ENCODE measurements at regions not wholly inside any gene's neighbourhood (a gene's known extent, or its start where the extent isn't known, plus 50 kb on each side); places are given as distances from the start of the nearest gene placed in this dataset.

DNA sequence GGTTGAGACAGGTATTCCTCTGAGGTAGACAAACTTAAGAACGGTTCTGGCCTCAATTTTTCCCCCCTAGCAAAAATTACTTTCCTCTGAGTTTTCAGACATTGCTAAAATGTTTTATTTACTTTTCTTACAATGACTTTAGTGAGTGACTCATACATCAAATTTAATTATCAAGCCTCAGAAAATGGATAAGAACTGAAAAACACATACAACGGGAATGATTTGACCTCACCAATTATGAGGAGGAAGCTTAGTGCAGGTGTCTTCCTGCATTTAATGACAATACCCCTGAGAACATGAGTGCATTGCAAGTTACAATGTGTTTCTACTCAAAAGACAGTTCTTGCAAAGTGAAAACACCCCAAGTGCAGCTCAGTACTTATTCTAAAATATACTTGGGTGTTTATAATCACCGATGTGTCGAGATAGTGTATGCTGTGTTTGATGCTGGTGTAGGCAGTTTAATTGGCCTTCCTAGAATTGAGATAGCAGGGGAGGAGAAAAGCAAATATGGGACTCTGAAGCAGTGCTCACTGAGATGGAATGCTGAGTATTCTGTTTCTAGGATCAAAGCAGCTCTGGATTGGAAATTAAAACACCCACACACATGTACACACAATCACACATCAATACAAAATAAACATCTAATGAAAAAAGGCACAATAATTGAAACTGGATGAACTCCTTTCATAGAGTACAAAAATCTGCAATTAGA, 189.5 kb upstream of the SLC10A2 start:
- no peak for DNase-seq

DNA sequence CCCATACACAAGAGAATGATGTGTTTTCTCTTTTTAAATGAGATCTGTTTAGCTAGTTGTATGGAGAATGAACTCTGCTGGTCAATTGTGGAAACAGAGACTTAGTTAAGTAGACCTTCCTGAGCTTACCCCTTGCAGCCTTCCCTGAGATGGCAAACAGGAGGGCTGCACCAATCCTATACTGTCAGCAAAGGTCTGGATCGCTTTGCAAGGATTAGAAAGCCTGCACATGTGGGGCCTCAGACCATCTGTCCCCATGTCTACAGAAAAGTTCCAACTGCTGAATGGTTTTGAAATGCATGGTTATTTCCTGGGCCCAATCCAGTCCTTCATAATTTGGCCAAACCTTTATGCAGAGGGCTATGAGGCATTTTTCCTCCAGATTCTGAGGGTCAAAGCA, 183.9 kb upstream of the SLC10A2 start:
- no peak for DNase-seq

DNA sequence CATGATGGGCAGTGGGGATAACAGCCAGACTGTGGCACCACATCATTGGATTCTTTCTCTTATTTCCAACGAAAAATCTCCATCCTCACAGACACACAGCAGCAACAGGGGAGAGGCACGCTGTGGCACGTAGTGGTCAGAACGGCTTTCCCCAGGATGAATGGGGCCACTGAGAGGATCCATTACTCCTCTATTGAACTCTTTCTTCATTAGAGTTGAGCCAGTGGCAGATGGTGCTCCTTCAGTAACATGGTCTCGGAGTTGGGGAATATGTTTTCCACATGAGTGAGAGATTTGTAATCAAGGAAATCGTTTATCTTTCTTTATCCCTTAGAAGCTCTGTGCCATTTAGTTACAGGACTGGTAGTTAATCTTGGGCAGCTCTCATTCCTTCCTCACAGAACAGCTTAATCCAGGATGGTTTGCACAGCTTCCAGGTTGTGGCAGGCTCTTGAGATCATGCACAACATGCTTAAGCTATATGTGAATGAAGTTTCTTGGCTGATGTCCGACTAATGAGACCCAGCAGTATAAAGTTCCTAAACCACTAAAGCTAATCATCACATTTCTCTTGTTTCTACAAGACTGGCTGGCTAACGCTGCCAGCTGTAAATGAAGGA, 180.5 kb upstream of the SLC10A2 start:
- no peak for DNase-seq

DNA sequence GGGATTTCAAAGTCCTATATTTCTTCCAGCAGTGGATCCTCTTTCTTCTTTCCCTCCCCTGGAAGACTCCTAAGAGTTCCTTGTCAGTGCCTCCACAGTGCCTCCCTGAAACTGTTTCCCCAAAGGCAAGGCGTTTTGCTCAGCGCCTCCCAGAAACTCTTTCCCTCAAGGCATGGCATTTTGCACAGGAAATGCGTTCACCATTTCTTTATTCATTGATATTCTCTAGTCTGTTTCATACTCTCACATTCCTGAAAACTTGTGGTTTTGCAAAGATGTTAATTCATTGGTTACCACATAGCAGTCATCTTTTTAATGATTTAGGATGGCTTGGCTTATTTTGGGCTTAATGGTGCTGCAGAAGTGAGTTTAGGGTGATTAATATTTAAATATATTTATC, 177.3 kb upstream of the SLC10A2 start:
- DNase-seq = no peak

DNA sequence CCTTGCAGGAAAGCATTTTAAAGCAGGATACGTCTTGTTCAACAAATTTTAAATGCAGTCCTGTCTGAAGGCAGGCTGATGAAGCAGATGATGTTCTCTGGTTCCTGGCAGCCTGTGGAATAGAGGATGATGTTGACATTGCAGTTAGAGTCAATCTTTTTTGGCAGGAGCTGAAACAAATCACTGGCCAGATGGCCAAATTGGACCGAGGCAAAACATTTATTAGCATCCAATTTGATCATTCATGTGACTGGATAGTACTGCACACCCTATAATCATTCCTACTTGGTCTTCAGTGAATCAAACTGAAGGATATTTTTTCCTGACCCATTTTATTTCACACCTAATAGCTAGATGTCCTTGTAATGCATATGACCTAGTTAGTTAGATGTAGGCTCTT, 172.2 kb upstream of the SLC10A2 start:
- DNase-seq = no peak

DNA sequence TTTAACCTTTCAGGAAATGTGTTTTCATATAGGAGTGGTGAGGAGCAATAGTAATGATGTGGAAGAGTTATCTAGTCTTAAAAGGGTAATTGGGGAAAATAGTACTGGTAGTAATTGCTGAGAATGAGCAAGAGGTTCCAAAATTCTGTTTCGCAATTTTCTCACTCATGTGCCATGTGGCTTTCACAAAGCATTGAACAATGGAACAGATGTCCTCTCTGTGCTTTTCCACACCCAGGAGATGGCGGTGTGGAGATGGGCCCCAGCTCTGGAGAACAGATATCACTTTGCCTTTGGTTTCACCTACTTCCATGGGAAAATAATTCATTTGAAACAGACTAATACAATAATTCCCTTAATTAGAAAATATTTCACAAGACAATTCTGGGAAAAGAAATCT, 170.0 kb upstream of the SLC10A2 start:
- DNase-seq = no peak

DNA sequence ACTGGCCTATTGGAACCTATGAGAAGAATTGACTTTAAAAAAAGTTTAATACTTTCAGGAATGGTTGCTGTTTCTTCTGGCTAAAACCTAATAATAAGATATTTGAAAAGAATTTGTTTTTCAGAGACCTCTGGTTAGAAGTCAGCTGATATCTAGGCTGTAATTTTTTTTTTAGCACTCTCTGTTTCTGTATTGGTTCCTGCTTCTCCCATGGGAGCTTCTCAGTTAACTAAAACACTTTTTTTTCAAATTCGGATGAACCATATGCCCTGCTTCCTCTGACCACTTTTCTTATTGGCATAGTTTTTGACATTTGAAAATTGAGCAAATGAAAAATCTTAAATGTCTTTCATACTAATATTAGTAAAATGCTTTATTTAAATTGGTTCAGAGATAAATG, 163.5 kb upstream of the SLC10A2 start:
- no peak for DNase-seq

DNA sequence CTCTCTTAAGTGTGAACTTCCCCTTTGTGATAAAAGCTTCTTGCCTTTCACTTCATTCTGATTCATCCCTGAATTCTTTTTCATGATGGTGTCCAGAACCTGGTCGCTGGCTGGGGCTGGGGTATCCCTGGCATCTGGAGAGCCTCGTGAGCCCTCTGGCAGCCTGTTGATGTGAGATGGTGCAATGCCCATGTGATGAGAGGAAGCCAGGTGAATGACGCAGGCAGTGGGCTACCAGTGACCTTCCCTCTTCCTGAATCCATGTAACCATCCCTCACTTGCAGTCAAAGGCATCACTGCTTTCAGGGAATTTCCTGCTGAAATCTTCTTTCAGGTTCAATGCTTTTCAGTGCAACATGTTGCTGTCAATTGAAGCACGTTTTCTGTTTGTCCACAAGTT, 158.6 kb upstream of the SLC10A2 start:
- DNase-seq = no peak

DNA sequence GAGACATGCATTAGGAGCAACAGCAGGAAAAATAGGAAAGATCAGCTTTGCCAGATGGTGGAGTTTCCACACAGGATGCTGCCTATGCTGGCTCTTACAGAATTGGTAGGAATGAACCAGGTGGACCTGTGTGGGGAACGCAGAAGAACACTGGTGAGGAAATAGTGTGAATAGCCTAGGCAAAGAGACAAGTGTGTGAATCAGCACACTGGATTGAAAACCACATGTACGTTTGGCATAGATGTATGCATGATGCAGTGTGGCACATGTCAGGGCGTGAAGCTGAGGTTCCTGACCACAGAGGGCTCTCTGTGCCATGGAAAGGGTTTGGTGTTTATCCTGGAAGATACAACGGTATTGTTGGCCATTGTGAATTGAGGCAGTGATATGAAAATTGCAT, 156.5 kb upstream of the SLC10A2 start:
- DNase-seq = no peak

DNA sequence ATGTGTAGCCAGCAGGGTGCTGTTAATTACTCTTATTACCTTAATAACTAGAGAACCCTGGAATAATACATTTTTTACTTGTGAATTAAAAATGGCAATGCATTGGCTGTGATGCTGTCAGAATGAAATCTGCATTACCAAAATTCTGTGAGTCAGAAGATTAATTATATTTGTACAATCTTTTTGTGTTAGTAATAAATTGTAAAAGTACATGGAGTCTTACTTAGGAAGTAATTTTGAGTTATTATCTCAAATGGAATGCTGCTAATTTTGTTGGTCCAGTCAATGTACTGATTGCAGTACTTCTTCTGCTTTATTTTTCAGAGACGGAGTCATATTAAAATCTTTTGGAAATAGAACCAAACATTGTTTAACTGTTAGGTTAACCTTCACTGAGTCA, 152.0 kb upstream of the SLC10A2 start:
- DNase-seq = no peak

DNA sequence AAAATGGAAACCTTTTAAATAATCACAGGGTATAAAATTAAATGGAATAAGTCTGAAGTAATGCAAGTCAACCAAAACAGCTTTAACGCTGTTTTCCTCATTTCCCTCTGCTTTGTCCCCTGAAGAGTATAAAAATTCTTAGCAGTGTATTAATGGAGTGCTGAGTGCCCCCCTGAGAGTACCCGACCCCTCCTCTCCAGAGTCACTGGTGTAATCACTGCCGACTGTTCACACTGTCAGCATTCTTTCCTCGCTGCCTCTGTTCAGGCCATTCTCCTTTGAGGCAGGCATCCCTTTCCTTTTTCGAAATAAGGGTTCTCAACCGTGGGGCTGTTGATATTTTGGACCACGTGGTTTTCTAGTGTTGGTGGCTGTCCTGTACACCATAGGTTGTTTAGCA, 146.9 kb upstream of the SLC10A2 start:
- no peak for DNase-seq

DNA sequence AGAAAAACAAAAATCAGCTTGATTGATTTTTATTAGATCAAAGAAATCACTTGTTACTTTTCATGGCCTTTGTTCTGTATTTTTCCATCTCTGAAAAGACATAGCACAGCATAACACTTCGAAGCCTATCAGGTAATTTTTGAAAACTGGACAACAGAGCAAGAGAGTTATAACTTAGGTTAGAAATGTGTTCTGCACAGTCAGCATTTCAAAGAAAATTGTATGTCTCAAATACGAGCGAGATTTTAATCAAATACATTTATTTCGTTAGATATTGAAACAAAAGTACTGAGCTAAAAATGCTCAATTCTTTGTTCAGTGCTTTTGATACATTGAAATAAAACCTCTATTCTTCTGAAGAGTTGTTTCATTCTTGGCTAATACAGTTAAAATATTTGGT, 144.1 kb upstream of the SLC10A2 start:
- DNase-seq = no peak

DNA sequence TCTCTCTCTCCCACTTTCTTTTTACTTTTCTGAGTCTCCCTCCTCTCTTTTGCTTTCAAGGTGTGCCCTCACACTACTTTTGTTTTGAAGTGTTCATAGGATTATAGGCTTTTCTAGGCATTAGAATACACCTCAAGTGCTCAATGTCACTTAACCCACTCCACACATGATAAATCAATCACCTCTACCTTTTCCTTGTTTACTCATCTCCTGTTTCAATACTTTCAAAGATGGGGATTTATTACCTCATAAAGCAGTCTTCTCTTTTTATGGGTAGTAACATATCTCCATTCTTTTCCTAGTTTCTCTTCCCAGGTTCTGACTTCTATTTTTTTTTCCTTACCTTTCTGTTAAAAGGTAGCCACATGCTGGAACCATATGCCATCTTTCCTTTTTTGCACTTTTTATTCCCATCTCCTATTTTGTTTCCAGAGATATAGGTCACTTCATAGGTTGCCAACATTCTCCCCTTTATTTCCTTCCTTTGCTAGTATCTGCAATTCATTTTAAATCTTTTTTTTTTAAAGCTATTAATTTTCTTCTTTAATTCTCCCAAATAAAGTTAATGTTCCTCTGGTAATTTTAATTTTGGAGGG, 137.6 kb upstream of the SLC10A2 start:
- no peak for DNase-seq

DNA sequence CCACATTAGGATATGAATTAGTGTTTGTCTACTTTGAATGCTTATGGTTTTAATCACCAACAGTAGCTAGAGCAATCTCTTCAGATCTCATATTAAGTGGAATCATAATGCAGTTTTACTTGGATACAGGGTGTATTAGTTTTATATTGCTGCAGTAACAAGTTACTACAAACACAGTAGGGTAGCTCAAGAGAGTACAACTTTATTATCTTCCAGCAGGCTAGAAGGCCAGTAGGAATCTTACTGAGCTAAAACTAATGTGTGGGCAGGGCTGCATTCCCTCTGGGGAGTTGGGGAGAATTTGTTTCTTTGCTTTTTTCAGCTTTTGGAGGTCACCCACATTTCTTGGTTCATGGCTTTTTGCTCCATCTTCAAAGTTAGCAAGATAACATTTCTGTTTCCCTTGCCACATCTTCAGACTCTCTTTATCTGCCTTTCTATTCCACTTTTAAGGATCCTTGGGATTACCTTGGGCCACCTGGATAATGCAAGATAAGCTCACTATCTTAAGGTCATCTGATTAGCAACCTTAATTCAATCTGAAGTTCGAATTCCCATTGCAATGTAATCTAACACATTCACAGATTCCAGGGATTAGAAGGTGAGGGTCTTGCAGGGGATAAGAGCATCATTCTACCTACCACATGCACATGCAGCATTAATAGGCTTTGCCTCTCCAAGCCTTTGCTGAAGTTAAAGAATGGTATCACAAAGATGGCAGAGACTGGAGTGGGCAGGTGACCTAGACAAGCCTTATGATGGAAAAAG, 134.1 kb upstream of the SLC10A2 start:
- no peak for DNase-seq

DNA sequence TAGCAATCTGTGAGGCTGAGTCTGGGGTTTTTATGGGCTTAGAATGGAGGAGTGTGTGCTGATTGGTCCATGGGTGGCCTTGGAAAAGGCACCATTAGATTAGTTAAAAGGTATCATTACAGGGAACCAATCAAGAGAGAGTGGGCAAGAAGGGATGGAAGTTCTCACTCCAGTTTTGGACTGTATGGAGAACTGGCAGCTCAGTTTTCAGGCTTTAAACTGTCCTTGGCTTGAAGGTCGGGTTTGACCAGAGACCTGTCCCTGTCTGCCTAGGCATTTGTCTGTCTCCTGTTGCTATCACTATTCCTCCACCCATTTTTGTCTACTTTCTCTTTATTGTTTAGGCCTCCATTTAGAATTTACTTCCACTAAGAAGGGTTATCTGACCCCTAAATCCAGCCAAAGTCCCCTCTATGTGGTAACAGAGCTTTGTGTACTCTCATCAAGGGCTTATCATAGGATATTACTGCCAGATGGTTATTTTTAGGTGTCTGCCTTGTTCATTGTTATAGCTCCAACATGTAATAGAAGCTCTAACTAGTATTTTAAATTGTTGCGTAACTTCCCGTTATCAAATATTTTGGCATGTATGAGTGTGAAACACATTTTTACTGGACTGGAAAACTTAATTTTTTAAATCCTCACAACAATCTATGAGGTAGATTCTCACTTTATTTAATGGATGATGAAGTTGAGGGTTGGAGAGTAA, 133.3 kb upstream of the SLC10A2 start:
- DNase-seq = no peak

DNA sequence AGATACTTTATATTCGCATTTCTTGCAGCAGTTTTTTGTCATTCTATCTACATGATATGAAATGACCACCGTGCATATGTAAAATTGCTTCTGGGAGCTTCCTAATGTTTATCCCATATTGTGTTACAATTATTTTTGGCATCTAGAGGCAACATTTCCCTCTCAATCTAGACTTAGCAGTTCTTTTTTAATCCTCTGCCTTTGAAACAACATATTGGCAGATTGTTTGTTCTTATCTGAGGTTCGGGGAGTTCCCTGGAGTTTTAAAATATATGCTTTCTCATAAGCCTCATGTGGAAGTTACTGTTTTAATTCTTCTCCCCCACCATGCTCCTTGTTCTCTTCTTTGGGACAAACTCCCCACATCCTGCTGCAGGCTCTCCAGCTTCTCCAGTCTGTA, 130.1 kb upstream of the SLC10A2 start:
- no peak for DNase-seq

DNA sequence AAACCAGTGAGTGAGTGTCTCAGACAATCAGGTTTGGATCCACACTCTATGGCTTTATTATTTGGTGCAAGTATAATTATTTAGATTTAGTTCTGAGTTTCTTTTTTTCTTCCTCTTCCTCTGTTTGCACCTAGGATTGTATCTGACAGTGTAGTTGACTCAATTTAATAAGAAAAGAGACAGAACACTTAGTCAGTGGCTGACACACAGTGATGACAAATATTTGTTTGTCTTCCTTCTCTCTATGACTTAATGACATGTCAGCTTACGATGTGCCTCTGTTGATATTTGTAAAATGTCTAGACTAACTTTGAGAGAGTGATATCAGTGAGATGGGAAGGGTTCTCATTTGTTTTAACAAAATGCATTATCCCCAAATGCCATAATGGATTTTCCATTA, 129.5 kb upstream of the SLC10A2 start:
- DNase-seq = no peak

DNA sequence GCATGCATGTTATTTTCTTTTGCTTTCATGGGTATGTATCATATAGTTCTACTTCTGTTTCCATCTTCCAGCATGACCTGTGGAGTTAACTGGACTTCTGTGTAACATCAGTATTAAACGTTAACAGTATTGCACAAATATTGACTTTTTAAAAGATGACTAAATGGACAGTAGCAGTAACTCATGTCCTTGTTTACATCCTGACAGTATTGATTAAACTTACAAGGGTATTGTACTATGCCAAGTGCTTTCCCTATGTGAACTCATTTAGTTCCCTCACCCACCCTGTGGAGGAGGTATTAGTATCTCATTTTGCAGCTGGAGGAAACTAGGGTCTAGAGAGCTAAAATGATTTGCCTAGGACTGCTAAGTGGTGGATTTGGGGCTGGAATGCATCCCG, 128.7 kb upstream of the SLC10A2 start:
- DNase-seq = no peak

DNA sequence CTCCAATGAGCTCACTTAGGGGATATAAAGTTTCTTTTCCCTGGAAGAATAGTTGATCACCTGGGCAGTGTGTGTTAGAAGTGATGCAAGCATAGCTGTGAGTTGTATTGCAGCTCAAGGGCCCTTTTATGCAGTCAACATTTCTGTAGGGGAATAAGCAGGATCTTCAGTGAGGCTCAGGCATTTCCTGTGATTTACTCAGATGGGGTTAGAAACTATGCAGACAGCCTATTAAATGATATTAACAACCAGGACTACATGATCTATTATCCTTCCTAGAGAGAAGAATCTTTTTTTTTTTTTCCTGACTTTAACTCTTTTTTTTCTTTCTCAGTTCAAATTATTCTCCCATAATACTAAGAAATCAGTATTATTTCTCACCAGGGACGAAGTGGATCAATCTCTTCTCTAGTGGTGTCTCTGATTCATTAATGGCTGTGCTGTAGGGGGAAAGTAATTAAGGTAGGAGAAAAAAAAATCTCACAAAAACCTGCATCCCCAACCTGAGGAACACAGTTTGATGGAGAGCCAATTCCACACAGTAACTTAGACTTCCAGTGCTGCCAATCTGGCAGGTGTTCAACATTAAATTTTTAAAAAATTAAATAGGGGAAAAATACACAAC, 126.4 kb upstream of the SLC10A2 start:
- no peak for DNase-seq

DNA sequence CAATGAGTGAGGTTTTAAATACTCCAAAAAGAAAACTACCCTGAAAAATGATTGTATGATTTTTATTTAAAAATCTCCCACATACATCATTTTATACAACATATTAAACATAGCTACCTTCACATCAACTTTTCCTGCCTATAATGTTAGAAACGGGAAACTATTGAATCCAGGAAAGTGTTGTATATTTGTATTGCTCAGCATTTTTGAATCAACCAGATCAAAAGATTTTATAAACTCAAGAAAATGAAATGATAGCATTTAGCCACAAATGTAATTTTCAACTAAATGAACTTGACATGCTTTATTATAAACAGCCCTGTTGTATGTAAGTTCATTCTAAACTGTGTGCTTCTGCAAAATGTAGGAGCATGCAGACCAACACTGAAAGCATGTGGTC, 124.6 kb upstream of the SLC10A2 start:
- no peak for DNase-seq

DNA sequence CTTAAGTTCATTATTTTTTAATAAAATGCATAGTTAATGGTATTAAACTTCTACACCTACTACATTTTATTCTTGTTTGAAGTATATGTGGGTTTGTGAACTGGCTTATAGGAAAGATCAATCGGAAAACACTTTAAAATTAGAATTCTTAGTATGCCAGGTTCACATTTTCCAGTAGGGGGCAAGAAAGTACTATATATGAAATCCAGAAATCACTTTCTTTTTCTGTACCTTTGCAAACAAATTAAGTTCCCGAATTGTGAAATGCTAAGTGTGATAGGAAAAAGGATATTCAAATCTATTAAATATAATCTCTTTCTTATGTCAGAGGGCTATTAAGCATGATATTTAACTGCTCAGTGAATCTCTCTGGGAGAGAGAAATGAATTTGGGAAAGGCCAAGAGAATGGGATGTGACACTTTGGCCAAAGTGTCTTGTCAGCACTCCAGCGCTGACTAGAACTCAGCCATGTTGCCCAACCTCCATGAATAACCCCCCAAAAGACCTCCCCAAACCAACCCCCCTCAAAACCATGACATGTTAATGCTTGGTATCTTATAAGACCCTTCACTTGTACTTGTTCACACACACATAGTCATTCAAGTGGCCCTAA, 122.6 kb upstream of the SLC10A2 start:
- DNase-seq = no peak

DNA sequence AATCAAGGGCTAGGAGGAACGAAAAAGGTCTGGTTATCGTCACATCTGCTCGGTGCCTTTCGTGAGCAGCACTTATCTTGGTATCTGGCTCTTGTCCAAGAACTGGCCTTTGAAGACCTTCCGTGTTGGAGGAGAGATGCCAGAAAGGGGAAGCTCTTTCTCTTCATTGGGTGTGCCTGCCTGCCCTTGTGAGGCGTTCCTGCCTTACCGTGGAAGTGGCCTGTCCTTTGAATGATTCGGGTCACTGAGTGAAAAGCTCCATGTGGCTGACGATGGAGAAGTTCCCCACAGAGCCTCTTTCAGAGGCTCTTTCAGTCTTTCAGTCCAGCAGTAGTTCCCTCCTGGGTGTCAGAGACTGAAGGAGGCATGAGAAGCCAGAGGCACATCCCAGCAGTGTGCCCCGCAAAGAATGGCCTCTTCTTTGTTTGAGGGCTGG, 121.5 kb upstream of the SLC10A2 start:
- no peak for DNase-seq

Measured in CD4-positive, alpha-beta T cell treated with Interleukin-6 for 4 hours (primary cell).